Smooth muscle cell (in vitro differentiated cells): ENCODE measurements at regions not wholly inside any gene's neighbourhood (a gene's known extent, or its start where the extent isn't known, plus 50 kb on each side); places are given as distances from the start of the nearest gene placed in this dataset.

Experiments
- DNase-seq: peaks from one replicate; lab custom pipeline; 2025; ENCODE audit not compliant: unreplicated experiment; lab: John Stamatoyannopoulos, UW
- H2AFZ ChIP-seq: fragments of 200-600 bp; sonication (generic); 2 replicates; pipeline ENCODE4 v1.6.0; 2016; ENCODE audit warnings: antibody characterized with exemption, low read depth, mild to moderate bottlenecking
- H3F3A ChIP-seq: fragments of 200-600 bp; sonication (generic); 2 replicates; pipeline ENCODE4 v1.6.0; 2017; ENCODE audit warnings: antibody characterized with exemption, low read depth
- H3K27ac ChIP-seq: fragments of 200-600 bp; sonication (generic); 2 replicates; pipeline ENCODE4 v1.5.1; 2016; ENCODE audit warnings: low read depth, mild to moderate bottlenecking
- H3K27me3 ChIP-seq: fragments of 200-600 bp; sonication (generic); 2 replicates; pipeline ENCODE4 v1.6.1; 2016; ENCODE audit warnings: low read depth, mild to moderate bottlenecking
- H3K36me3 ChIP-seq: fragments of 200-600 bp; sonication (generic); 2 replicates; pipeline ENCODE4 v1.5.1; 2016; ENCODE audit warnings: low read depth
- H3K4me1 ChIP-seq: fragments of 200-600 bp; sonication (generic); 2 replicates; pipeline ENCODE4 v1.5.1; 2016; ENCODE audit warnings: low read depth
- H3K4me2 ChIP-seq: fragments of 200-600 bp; sonication (generic); 2 replicates; pipeline ENCODE4 v1.6.0; 2016; ENCODE audit warnings: mild to moderate bottlenecking
- H3K4me3 ChIP-seq: fragments of 200-600 bp; sonication (generic); 2 replicates; pipeline ENCODE4 v1.5.1; 2016; ENCODE audit warnings: mild to moderate bottlenecking
- H3K79me2 ChIP-seq: fragments of 200-600 bp; sonication (generic); 2 replicates; pipeline ENCODE4 v1.6.0; 2016; ENCODE audit warnings: low read depth, mild to moderate bottlenecking
- H3K9ac ChIP-seq: fragments of 200-600 bp; sonication (generic); 2 replicates; pipeline ENCODE4 v1.6.0; 2016; ENCODE audit warnings: low read depth
- H3K9me3 ChIP-seq: fragments of 200-600 bp; sonication (generic); replicated peaks from 2 replicates; pipeline ENCODE4 v1.5.1; 2016; ENCODE audit warnings: low read depth
- H4K20me1 ChIP-seq: fragments of 200-600 bp; sonication (generic); 2 replicates; pipeline ENCODE4 v1.6.0; 2016; ENCODE audit warnings: low read depth
- WGBS: methylation state at CpG from one replicate; pipeline ENCODE4 v1.1.7; 2016; ENCODE audit warnings: low lambda C conversion rate; 5-methylcytosine and 5-hydroxymethylcytosine counted together
- TF ChIP-seq, protein P1 (sequence below): fragments of 200-600 bp; sonication (generic); IDR thresholded peaks from 2 replicates; pipeline ENCODE4 v1.5.1; 2017; ENCODE audit warnings: borderline replicate concordance, mild to moderate bottlenecking, antibody characterized with exemption; ENCODE audit not compliant: insufficient read depth, poor library complexity, severe bottlenecking

DNA sequence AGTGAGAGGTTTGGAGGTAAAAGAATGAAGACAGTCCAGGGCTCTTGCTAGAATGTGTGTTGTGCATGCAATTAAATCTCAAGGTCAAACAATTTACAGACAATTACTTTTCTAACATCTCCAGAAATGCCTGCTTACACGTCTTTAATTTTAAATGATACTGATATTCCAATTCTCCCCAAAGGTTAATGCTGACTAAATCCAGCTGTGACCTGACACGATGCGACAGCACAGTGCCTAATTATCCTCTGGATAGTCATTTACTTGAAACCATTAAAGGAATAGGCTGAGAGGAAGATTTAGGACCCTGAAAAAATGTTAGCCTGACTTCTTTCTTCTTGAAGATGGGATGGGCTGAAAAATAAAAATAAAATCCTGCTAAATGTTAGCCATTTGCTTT lies 178.2 kb upstream of the MMS22L start:
- DNase-seq, result no peak
- no peak overlapping the region for H3K27ac ChIP-seq
- H3K27me3 ChIP-seq, result no peaks in the 10 kb centered on the region
- H3F3A ChIP-seq, result no peaks in the 10 kb centered on the region
- H3K4me2 ChIP-seq, result no peak overlapping the region
- no peaks in the 10 kb centered on the region for H3K36me3 ChIP-seq
- no peak overlapping the region for H3K4me3 ChIP-seq
- no peak overlapping the region for H2AFZ ChIP-seq
- H3K9me3 ChIP-seq, result no peaks in the 10 kb centered on the region
- no peak overlapping the region for H3K9ac ChIP-seq
- TF ChIP-seq, protein P1, sequence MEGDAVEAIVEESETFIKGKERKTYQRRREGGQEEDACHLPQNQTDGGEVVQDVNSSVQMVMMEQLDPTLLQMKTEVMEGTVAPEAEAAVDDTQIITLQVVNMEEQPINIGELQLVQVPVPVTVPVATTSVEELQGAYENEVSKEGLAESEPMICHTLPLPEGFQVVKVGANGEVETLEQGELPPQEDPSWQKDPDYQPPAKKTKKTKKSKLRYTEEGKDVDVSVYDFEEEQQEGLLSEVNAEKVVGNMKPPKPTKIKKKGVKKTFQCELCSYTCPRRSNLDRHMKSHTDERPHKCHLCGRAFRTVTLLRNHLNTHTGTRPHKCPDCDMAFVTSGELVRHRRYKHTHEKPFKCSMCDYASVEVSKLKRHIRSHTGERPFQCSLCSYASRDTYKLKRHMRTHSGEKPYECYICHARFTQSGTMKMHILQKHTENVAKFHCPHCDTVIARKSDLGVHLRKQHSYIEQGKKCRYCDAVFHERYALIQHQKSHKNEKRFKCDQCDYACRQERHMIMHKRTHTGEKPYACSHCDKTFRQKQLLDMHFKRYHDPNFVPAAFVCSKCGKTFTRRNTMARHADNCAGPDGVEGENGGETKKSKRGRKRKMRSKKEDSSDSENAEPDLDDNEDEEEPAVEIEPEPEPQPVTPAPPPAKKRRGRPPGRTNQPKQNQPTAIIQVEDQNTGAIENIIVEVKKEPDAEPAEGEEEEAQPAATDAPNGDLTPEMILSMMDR, result no peak
- H3K4me1 ChIP-seq, result peaks cover 7% of the 10 kb centered on the region
- H3K79me2 ChIP-seq, result no peaks in the 10 kb centered on the region
- WGBS, result 77% methylated on average over 3 of the region's 3 CpGs
- H4K20me1 ChIP-seq, result no peaks in the 10 kb centered on the region

DNA sequence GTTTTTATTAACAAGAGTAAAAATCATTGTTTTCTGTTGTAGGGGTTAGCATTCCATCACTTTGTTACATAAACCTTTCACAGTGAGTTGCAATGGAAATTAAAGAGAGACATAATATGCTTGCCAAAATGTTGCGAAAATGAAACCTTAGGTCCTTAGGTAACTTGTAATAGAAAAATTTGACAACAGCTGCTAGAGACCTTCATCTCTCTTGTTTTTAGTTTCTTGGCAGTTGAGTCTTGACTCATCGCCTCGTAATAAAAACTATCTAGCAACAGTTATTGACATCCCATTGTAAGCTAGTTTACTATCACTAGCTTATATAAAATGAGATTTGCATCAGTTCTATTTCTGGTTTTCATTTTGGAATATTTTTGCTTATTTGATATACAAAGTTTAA lies 179.0 kb upstream of the MMS22L start:
- Histone ChIP-seq H3K4me1 (peaks cover 13% of the 10 kb centered on the region), H3K4me2 (no peak overlapping the region), H3K4me3 (no peak overlapping the region), H3K9me3 (no peaks in the 10 kb centered on the region), H3K27ac (no peak overlapping the region), H3K79me2 (no peaks in the 10 kb centered on the region), H4K20me1 (no peaks in the 10 kb centered on the region), H3K9ac (no peak overlapping the region), H3K27me3 (no peaks in the 10 kb centered on the region), H3K36me3 (no peaks in the 10 kb centered on the region), H2AFZ (no peak overlapping the region), H3F3A (no peaks in the 10 kb centered on the region)
- TF ChIP-seq, protein P1, result no peak
- WGBS, result 93% methylated on average over 3 of the region's 3 CpGs
- no peak for DNase-seq

DNA sequence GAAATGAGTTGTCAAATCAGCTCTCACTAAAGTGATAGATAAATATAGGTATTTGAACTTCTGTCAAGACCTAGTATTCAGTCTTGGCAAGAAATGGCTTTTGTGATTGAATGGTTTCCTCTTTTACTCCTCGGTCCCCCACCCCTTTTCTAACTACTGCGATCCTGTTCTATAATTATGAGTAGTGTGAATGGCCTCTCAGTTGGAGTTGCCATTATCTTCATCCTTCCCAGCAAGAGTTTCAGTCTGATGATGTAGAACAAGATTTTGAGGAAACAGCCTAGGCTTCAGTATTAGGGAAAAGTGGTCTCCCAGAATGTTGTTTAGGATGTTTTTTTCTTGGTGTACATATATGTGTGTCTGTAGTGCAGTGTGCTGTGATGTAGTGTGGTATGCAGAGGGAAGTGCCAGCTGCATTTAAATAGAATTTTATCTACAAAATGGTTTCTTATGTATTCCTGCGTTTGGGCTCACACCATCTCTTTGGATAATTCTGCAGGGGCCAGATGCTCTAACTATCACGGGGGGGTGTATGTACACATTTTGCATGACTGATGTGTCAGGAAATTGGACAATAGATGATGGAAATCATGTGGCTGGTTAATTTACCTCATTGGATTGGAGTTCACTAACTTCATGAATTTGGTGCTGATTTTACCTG lies 180.1 kb upstream of the MMS22L start:
- Histone ChIP-seq H3K27me3 (no peaks in the 10 kb centered on the region), H4K20me1 (no peaks in the 10 kb centered on the region), H3K4me1 (peaks cover 13% of the 10 kb centered on the region), H3K36me3 (no peaks in the 10 kb centered on the region), H3K9me3 (no peaks in the 10 kb centered on the region), H3K4me3 (no peak overlapping the region), H2AFZ (no peak overlapping the region), H3K79me2 (no peaks in the 10 kb centered on the region), H3K27ac (no peak overlapping the region), H3K4me2 (no peak overlapping the region), H3K9ac (no peak overlapping the region), H3F3A (no peaks in the 10 kb centered on the region)
- no peak for DNase-seq
- TF ChIP-seq, protein P1, result no peak
- WGBS, result 80% methylated on average over 4 of the region's 4 CpGs
